Left cardiac atrium (tissue), 4 donors: ENCODE measurements at regions not wholly inside any gene's neighbourhood (a gene's known extent, or its start where the extent isn't known, plus 50 kb on each side); places are given as distances from the start of the nearest gene placed in this dataset.
A peak's percentile ranks its signal among the peaks of the same experiment; 100 is the strongest.

Experiments used
- ATAC-seq, 2 donors: fragments of 200-7000 bp; cut with Tn5 transposase; one replicate each; pipeline ENCODE4 v1.9.1; 2020; ENCODE audit warnings: mild to moderate bottlenecking in 2 of 2, moderate library complexity in 2 of 2
- DNase-seq: peaks from one replicate; pipeline ENCODE4 v3.0.0-alpha.2; 2020
- intact Hi-C, 2 donors: fragments of 100-400 bp; cut with DNase I; formaldehyde crosslinking; loops; one replicate each; pipeline versions ENCODE4 v1.14.1 to v1.15.1; 2022 to 2023
- donor health status: DM: no; HTN: yes; CAD: no.
- donor health status: DM: no; HTN: yes; CAD: no; lungs with severe emphysema.
- donor health status: DM: yes; HTN: yes; CAD: no.
- donor health status: Dilated cardiomyopathy.

DNA sequence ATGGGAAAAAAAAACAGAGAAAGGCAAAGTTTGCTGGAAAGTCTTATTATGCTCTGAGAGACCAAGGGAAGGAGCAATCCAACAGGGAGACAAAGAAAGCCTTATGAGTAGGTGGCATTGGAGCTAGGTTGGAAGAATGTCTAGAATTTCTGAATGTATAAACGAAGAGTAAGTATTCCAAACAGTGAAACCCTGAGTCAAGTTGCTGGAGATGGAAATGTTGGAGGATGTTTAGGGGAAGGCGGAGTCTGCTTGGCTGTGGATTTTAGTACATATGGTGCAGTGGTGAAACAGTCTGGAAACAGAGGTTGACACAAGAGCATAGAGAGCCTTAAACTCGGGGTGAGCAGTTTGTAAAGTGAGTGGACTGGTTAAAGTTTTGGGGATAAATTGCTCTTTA is 314.8 kb upstream of the CADM1 start:
- ATAC-seq (no peak), DNase-seq (no peak)
- intact Hi-C loops, result no loop called here

DNA sequence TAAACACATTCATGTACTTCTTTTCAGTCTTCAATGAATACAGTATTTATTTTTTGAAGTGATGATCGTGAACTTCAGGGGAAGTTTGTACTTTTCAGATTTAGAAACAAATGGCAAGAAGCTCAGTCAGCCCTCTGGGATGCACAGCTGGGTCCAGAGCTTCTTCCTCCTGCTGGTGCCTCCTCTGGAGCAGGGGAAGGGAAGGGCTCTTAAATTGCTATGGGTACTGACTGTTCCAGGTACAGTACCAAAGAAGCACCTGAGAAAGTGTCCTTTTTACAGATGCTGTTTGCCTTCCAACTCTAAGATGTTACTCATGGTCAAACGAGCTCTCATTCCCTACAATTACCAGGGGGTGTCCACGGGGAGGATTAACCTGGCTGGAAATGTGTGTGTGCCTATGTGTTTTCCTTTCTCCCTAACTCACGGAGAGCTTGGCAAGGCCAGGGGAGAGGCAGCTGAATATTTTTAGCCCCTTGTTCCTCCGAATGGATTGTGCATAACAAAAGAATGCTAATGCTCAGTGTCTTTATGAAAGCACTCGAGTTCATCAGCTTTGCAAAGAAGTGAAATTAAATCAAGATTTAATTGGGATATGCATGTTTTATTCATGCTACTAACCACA is 313.7 kb upstream of the CADM1 start:
- intact Hi-C loops, result no loop called here
- DNase-seq, result no peak
- no peak for ATAC-seq

DNA sequence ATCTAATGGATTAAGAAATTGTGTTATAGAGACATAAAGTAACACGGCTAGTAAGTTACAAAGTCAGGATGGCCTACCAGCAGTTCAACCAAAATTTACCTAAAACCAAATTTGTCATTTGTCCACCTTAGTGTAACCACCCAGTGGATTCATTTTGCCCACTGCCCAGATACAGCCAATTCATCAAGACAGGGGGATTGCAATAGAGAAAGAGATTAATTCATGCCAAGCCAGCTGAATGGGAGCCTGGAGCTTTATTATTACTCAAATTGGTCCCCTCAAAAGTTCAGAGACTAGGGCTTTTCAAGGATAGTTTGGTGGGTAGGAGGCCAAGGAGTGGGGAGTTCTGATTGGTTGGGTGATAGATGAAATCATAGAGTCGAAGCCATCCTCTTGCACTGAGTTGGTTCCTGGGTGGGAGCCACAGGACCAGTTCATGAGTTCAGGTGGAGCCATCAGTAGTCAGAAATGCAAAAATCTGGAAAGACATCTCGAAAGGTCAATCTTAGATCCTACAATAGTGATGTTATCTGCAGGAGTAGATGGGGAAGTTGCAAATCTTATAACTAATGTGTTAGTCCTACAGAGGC is 304.2 kb upstream of the CADM1 start:
- intact Hi-C loops, result no loop called here
- DNase-seq, result no peak
- no peak for ATAC-seq

DNA sequence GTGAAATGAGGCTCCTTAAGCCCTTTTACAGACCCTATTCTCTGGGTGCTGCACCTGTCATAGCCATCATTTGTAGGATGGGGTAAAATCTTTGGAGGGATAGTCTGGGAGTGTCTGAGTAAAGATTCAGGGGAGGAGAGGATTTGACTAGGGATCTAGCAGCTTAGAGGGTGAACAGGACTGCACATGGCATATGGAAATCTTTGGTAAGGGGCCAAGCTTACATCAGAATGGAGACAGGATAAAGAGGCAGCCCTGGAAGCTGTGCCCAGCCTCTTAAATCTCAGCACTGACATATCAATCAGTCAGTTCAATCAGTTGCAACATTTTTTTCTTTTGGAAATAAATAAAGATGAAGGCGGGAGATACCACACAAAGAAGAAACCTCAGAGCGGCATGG is 301.8 kb upstream of the CADM1 start:
- DNase-seq (no peak), ATAC-seq (no peak)
- intact Hi-C loops, result no loop called here

DNA sequence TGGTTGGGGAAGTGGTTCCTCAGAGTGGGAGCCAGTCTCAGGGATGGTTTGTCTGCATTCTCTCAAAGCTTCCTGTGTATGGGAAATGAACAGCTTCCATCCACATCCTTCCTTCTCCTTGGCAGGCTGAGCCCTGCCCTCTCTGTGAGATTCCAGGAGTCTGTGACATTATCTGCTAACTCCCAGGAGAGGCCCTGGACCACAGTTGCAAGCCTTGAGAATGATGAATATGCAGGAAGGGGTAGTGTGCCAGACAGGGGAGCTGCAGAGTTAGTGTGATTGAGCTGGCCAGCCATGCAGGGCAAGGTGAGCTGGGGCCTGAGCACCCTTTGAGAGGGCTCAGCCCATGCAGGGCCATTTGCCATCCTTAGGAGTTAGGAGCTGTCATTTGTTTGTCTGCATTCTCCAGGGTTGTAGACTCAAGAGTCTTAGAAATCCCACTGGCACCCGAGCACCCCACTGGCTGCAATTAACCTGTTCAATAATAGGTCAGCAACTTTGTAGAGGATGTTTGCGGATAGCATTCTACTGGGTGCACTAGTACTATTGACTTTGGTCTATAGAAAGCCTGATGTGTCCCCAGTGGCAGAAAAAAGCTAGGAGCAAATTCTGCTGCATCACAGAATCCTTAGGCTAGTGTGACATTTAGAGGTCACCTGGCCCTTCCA is 299.0 kb upstream of the CADM1 start:
- DNase-seq (no peak), ATAC-seq (no peak)
- intact Hi-C loops, result no loop called here

DNA sequence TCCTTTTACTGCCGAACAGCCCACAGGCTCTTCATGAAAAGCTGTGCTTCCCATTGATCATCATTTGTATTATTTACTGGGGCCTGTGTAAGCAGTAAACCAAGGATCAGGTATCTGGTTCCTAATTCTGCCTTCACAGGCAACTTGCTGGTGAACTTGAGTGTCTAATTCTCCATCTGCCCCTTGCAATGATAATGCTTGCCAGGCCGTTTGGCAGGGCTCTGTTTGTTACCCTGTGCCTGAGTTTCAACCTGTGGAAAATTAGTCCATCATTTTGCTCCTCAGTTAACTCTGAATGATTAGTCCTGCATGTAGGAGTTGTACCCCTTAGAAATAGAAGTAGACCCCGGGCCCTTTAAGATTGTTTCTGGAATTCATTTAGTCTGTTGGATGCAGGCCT is 298.4 kb upstream of the CADM1 start:
- no peak for DNase-seq
- intact Hi-C loops, result no loop called here
- ATAC-seq, result no peak

DNA sequence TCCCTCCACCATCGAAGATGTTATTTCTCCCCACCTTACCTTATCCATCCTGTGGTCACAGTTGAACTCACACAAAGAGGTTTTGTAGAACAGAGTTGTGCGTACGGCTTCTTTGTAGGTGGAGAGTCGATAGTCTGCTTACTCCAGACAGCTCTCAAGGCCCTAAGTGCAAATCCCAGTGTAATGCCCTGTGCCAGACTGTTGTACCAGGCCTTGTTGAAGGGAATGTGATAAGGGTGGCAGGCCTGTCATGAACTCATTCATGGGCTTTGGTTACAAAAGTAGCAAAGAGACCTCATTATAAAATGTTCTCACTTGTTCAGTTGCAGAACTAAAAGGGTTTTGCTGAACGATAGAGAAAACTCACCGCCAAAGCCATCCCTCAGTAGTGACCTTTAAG is 288.7 kb upstream of the CADM1 start:
- no peak for ATAC-seq
- intact Hi-C loops, result no loop called here
- no peak for DNase-seq

DNA sequence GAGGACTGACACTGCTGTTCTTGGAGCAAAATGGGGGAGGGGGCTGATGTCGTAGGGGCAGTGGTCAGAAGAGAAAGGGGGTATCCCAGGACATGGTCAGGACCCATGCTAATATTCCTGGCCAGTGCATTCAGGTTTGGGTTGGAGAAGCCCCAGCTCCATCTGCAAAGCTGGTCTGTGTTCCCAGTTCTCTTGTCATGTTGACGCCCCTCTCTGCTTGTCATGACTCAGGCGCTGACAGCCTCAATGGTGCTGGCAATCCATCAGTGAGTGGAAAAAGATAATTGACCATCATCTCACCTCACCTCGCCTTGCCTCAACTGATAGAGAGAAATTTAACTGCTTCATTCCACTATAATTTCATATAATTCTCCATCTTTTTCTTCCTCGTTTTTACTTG is 283.1 kb upstream of the CADM1 start:
- DNase-seq (no peak), ATAC-seq (peak; percentile 63 to 85)
- intact Hi-C loops, result no loop called here

DNA sequence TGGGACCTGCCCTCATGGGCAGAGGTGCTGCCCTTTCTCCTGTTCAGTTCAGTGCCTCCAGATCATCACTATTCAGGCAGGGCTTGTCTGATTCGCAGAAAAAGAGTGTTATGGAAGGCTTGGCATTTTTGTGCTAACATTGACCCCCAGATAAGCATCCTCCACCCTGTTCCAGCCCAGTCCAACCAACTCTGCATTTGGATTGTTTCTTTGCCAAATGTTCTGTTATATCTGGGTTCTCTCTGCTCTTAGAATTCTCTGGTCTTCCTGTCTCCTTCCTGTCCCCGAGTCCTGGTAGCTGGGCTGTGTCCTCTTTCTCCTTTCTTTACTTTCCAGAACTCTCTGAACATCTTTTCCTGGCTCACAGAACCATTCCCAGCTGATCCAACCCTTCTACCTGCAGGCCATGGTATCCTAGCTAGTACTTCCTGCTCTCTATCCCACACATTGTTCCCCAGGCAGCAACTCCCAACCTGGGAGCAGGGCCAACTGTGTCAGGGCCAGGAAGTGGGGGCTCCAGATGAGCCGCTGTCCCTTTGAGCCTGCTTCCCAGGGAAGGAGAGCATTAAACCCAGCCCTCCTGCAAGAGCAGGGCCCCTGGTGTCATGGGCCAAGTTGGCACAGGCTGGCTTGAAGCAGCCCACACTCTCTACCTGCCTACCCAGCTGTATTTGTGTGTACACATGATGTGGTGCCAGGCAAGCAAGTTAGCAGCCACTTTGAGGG is 280.7 kb upstream of the CADM1 start:
- peak; percentile 60 for DNase-seq
- intact Hi-C loops, result no loop called here

DNA sequence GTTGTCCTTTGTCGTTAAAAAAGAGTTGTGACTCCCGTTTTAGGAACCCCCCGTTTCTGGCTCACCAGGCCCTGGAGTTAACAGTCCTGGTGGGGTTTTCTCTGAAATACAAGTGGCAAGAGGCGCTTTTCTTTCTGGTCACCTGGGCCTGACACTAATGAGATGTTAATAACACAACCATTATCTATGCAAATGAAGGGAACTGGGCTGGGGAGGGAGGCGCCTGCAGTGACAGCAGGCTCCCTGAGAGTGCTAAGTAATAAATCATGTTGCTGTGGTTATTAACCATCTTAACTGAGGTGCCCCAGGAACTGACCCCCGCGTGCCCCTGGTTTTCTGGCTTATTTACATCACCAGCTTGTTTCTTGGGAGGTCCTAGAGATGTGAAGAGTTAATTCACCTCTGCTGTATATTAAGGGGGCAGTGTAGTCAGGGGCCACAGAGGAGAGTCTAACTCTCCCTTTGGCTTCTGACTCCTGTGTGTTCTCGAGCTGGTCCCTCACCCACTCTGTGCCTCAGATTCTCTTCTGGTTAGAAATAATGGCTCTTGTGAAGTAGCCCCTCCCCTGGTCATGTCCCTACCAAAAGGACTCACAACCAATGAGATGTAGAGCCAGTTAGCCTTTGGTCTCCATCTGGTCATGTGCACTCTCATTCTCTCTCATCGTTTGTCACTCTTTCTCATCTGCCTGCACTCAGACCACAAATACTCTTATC is 276.6 kb upstream of the CADM1 start:
- intact Hi-C loops, result no loop called here
- DNase-seq, result no peak
- ATAC-seq, result no peak

More for the DNA sequence above, 280.7 kb upstream of the CADM1 start:
- peak; percentile 62 to 80 for ATAC-seq

DNA sequence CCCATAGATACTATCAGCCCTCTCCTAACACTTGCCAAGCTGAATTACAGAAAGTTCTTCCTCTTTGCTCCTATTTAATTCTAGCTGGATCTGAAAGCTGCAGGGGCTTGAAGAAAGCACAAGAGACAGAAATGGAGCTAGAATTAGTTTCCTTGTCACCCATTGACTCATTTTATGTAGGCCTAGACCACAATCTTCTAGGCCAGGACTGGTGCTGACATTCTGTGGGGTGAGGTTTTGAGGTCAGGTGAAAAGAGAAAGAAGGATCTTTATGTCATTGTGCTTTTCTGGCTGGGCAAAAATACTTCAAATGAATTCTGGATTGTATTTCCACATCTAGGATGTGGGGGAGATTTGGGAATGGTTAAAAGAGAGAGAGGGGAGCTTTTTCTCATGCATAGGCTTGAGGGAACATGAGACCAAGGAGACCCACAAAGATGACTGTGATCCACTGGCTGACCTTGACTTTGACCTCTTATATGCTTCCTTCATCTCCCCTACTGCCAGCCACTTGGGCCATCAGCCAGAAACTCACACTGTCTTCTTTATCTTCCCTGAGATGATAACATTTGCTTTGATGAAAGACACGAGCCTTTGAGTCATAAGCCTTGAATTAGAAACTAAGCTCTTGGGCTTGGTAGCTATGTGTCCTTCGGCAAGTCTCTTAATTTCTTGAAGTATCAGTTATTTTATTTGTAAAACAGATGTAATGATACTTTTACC is 274.9 kb upstream of the CADM1 start:
- intact Hi-C loops, result no loop called here
- ATAC-seq, result peak in 1 of 2 donors; percentile 27
- DNase-seq, result no peak

DNA sequence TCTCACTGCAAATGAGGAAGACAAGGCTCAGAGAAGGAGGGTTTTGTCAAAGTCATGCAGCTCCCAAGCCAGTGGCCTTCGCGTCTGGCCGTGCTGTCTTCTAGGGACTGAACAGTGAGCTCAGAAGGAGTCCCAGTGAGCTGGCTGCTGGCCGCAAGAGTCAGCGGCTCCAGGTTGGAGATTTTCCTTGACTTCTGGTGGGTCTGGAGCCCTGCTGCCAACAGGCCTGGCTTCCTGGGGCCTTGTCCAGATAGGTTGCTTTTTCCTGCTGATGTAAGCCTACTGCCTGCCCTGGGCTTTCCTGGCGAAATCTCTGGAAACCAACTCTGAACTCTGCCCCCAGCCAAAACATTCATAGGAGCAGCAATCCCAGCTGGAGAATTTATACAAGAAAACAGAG is 272.7 kb upstream of the CADM1 start:
- intact Hi-C loops, result no loop called here
- DNase-seq (peak; percentile 71), ATAC-seq (peak; percentile 77)

DNA sequence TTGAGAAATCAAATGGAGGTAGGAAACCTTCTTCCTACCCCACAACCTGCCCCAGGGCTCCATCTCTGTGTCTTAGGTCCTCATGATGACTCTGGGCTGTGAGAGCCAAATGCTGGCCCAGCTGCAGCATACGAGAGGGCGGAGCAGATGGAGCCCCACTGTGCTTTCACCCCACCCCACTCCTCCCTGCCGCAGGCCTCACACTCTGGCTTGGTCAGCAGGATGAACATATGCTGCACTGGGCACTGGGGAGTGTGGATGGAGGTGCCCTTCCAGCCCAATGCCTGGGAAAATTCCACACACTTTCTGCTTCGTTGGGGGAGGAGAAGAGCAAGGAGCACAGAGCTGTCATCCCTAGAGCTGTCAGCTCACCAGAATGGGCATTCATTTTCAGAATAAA is 271.6 kb upstream of the CADM1 start:
- no peak for DNase-seq
- no peak for ATAC-seq

DNA sequence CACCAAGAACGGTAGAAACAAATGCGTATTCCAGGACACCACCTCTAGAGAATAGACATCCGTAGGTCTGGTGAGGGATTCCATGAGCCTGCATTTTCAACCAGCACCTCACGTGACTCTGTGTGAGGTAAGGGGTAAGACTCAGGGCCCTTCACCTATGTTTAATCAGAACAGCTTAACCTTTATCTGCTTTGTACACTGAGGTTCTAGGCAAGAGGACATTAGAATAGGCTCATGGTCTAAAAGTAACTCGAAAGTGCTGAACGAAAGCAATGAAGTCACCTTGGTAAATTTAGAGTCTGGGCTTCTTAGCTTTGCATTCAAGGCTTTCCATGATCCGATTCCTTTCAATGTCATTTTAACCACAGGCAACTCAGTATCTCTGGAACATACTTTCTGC is 270.5 kb upstream of the CADM1 start:
- ATAC-seq (peak in 1 of 2 donors; percentile 34), DNase-seq (no peak)
- intact Hi-C loops, result no loop called here

More for the DNA sequence above, 271.6 kb upstream of the CADM1 start:
- intact Hi-C loops, result no loop called here

DNA sequence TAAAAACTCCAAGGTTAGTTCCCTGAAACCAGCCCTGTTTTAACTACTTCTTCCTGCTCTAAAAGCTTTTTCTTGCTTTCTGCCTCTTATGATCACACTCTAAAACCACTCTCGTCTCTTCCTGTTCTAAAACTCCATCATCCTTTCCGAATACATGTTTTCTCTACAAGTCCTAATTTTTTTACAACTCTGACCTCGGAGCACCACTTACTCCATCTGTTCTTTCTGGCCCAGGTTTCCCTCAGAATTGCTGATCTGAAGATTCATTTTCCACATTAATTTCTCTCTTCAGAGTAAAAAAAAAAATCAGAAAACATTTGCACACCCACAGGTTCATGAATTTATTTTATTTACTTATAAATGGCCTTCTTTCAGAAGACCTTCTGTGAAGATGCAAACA is 265.7 kb upstream of the CADM1 start:
- DNase-seq (no peak), ATAC-seq (no peak)
- intact Hi-C loops, result no loop called here

DNA sequence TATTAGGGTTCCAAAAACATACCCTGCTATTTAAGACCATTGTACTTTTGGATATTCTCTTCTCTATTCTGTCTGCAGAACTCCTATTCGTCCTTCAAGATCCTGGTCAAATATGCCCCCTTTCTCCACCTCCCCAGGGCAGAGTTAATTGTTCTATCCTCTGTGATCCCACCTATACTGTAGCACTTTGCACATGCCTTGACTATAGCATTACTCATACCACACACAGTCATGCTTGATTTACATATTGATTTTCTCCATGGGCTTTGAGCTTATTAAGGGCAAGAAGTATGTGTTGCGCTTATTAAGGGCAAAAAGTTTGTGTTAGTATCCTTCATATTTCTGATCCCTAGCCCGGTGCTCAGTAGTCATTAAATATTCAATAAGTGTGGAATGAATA is 263.7 kb upstream of the CADM1 start:
- DNase-seq (no peak), ATAC-seq (no peak)
- intact Hi-C loops, result no loop called here

DNA sequence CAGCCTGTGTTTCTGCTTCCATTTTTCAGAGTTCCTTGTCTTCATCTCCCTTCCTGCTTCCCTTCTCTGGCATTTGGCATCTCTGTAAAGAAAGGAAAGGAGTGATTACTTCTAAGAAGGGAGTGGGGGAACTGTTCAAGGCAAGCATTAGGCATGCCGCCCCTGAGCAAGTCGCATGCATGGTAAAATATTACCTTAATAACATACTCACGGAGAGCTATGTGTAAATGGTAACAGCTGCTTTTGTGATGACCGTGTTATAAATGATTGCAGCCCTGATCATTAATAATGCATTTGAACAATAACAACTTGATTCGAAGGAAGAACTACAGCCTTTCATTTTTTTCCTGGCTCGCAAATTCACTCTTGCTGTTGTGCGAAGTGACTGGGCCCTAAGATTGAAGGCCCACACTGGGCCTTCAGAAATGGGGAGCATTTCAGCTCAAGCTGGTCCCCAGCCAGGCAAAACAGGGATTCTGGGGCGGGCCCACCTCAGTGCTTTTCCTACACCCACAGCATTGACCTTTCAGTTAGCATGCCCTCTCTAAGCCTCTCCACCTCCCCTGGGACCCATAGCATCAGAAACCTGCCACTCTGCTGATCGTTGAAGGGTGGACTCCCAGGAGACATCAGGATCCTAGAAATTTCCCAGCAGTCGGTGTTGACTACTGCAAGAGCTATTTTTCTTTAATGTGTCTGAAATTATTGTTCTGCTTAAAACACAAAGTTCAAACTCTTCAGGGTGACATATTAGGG is 263.0 kb upstream of the CADM1 start:
- ATAC-seq (no peak), DNase-seq (no peak)
- intact Hi-C loops, result no loop called here

DNA sequence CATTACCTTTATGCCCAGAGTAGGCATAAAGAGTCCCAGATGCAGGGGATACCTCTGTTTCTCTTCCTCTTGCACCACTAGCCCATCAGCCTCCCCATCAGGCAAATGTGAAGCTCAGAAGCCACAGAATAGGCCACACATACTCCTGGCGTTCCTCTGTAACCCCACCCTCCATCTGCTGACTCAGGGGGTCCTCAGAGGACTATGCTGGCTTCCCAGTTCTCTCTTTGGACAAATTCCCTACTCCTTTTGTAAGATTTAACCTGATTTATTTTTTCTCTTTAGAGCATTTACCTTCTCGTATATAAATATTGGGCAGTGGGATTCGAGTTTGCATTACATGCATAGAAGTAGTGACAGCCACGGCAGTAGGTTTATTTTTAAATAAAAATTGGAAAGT is 262.3 kb upstream of the CADM1 start:
- no peak for DNase-seq
- intact Hi-C loops, result no loop called here
- no peak for ATAC-seq
